ENCODE measurements at regions not wholly inside any gene's neighbourhood (a gene's known extent, or its start where the extent isn't known, plus 50 kb on each side); places are given as distances from the start of the nearest gene placed in this dataset.

DNA sequence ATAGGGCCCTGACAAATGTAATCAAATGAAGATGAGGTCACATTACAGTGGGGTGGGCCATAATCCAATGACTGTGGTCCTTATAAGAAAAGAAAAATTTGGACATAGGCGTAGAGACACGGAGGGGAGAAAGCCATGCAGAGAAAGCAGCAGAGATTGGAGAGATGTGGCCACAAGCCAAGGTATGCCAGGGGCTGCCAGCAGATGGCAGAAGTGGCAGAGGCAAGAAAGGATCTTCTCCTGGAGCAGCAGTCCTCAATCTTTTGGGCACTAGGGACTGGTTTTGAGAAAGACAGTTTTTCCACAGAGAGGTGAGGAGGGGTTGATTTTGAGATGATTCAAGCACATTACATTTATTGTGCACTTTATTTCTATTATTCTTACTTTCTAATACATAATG lies 355.1 kb downstream of the NPHP4 start:
- CTCF ChIA-PET = no interaction called here
- H3K4me3 Mint-ChIP-seq = no peak overlapping the region
- Histone ChIP-seq H3K27ac (ENCODE audit: low read length in 2 of 2) (no peak overlapping the region), H3K36me3 (replicated peaks in 1 of 2; ENCODE audit: control extremely low read depth in 1 of 2, control insufficient read depth in 1 of 2, extremely low read depth in 1 of 2, insufficient read depth in 2 of 2, low read length in 1 of 2) (no peaks in the 10 kb centered on the region), H3K9ac (ENCODE audit: low read length) (no peak overlapping the region), H4K20me1 (ENCODE audit: control insufficient read depth, insufficient read depth, low read length, poor library complexity, severe bottlenecking) (no peaks in the 10 kb centered on the region), H3K4me2 (replicated peaks; ENCODE audit: low read depth, low read length, poor library complexity, severe bottlenecking) (no peak overlapping the region), H3K4me3 (ENCODE audit: control extremely low read depth in 1 of 5, extremely low read depth in 1 of 5, insufficient read depth in 1 of 5, low read depth in 2 of 5, low read length in 4 of 5) (no peak overlapping the region), H3K27me3 (replicated peaks in 1 of 4; ENCODE audit: control extremely low read depth in 1 of 4, control insufficient read depth in 3 of 4, insufficient read depth in 4 of 4, low read length in 3 of 4) (no peaks in the 10 kb centered on the region), H2AFZ (ENCODE audit: insufficient read depth, low read depth, low read length, poor library complexity, severe bottlenecking) (no peak overlapping the region), H3K9me3 (ENCODE audit: control extremely low read depth in 1 of 3, control insufficient read depth in 2 of 3, insufficient read depth in 1 of 3, low read length in 2 of 3) (peaks cover 0 to 10% (median 0%) of the 10 kb centered on the region in 3 donors), H3K4me1 (ENCODE audit: control insufficient read depth in 2 of 2, insufficient read depth in 2 of 2, low read length in 2 of 2) (no peaks in the 10 kb centered on the region), H3K79me2 (ENCODE audit: control insufficient read depth, insufficient read depth, low read length) (no peaks in the 10 kb centered on the region)
- TF ChIP-seq, protein P1, sequence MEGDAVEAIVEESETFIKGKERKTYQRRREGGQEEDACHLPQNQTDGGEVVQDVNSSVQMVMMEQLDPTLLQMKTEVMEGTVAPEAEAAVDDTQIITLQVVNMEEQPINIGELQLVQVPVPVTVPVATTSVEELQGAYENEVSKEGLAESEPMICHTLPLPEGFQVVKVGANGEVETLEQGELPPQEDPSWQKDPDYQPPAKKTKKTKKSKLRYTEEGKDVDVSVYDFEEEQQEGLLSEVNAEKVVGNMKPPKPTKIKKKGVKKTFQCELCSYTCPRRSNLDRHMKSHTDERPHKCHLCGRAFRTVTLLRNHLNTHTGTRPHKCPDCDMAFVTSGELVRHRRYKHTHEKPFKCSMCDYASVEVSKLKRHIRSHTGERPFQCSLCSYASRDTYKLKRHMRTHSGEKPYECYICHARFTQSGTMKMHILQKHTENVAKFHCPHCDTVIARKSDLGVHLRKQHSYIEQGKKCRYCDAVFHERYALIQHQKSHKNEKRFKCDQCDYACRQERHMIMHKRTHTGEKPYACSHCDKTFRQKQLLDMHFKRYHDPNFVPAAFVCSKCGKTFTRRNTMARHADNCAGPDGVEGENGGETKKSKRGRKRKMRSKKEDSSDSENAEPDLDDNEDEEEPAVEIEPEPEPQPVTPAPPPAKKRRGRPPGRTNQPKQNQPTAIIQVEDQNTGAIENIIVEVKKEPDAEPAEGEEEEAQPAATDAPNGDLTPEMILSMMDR (IDR thresholded peaks at IDR 0.05) = no peak
- no peak for TF ChIP-seq EZH2 (IDR thresholded peaks at IDR 0.05; ENCODE audit: borderline replicate concordance, insufficient read depth, low read depth, low read length, poor library complexity, severe bottlenecking)
- POLR2A ChIA-PET = no interaction called here
- H3K4me1 Mint-ChIP-seq = no peaks in the 10 kb centered on the region
- no peak overlapping the region for H3K27ac Mint-ChIP-seq
- peaks cover 14% of the 10 kb centered on the region for H3K27me3 Mint-ChIP-seq
- intact Hi-C loops (cut with micrococcal nuclease) = no loop called here
- 83% methylated on average over 2 of the region's 2 CpGs for WGBS (ENCODE audit: insufficient coverage)
- ATAC-seq (ENCODE audit: low read depth) (no peak), DNase-seq (no peak)
- peaks cover 6% of the 10 kb centered on the region for H3K9me3 Mint-ChIP-seq (ENCODE audit: insufficient read depth)

DNA sequence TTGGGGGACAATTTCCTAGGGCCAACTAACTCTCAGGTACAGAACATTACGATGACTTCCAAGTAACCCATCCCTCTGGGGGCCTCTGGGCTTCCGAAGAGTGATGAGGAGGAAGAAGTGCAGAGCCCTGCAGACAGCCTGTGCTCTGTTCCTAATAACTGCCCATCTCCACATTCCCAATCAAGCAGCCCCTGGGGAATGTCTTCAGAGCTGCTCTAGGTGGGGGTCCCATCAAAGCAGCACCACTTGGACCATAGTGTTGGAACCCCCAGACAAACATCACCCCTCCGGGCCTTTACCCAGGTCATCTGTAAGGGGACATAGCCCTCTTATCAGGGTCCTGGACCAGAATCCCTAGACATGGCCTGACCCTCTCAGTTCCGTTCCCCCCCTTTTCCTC lies 357.3 kb downstream of the NPHP4 start:
- Histone ChIP-seq H4K20me1 (ENCODE audit: control insufficient read depth, insufficient read depth, low read length, poor library complexity, severe bottlenecking) (no peaks in the 10 kb centered on the region), H3K27me3 (replicated peaks in 1 of 4; ENCODE audit: control extremely low read depth in 1 of 4, control insufficient read depth in 3 of 4, insufficient read depth in 4 of 4, low read length in 3 of 4) (no peaks in the 10 kb centered on the region), H3K79me2 (ENCODE audit: control insufficient read depth, insufficient read depth, low read length) (no peaks in the 10 kb centered on the region), H3K27ac (ENCODE audit: low read length in 2 of 2) (no peak overlapping the region), H2AFZ (ENCODE audit: insufficient read depth, low read depth, low read length, poor library complexity, severe bottlenecking) (no peak overlapping the region), H3K4me3 (ENCODE audit: control extremely low read depth in 1 of 5, extremely low read depth in 1 of 5, insufficient read depth in 1 of 5, low read depth in 2 of 5, low read length in 4 of 5) (no peak overlapping the region), H3K36me3 (replicated peaks in 1 of 2; ENCODE audit: control extremely low read depth in 1 of 2, control insufficient read depth in 1 of 2, extremely low read depth in 1 of 2, insufficient read depth in 2 of 2, low read length in 1 of 2) (no peaks in the 10 kb centered on the region), H3K4me2 (replicated peaks; ENCODE audit: low read depth, low read length, poor library complexity, severe bottlenecking) (no peak overlapping the region), H3K4me1 (ENCODE audit: control insufficient read depth in 2 of 2, insufficient read depth in 2 of 2, low read length in 2 of 2) (no peaks in the 10 kb centered on the region), H3K9ac (ENCODE audit: low read length) (no peak overlapping the region), H3K9me3 (ENCODE audit: control extremely low read depth in 1 of 3, control insufficient read depth in 2 of 3, insufficient read depth in 1 of 3, low read length in 2 of 3) (no peaks in the 10 kb centered on the region)
- intact Hi-C loops (cut with micrococcal nuclease) = no loop called here
- TF ChIP-seq, protein P1 (IDR thresholded peaks at IDR 0.05) = no peak
- TF ChIP-seq EZH2 (IDR thresholded peaks at IDR 0.05; ENCODE audit: borderline replicate concordance, insufficient read depth, low read depth, low read length, poor library complexity, severe bottlenecking) = no peak
- no peak overlapping the region for H3K4me3 Mint-ChIP-seq
- DNase-seq = no peak
- no peaks in the 10 kb centered on the region for H3K4me1 Mint-ChIP-seq
- POLR2A ChIA-PET = no interaction called here
- H3K27me3 Mint-ChIP-seq = peaks cover 24% of the 10 kb centered on the region
- H3K9me3 Mint-ChIP-seq (ENCODE audit: insufficient read depth) = peaks cover 2% of the 10 kb centered on the region
- WGBS (ENCODE audit: insufficient coverage) = 93% methylated on average over 4 of the region's 4 CpGs
- CTCF ChIA-PET = no interaction called here
- ATAC-seq (ENCODE audit: low read depth) = no peak
- H3K27ac Mint-ChIP-seq = no peak overlapping the region
